Retina (tissue), 1 donor: ENCODE measurements at regions not wholly inside any gene's neighbourhood (a gene's known extent, or its start where the extent isn't known, plus 50 kb on each side); places are given as distances from the start of the nearest gene placed in this dataset.
"Not testable (repeated sequence)": the region's sequence is repeated elsewhere in the genome, so short reads cannot be mapped to it uniquely, and the experiment has no call there.

Source experiments
- DNase-seq: peaks from one replicate; pipeline ENCODE4 v3.0.0-alpha.2; 2016

GRCh38 chr14:25546826-25547225 lies 496.9 kb upstream of the STXBP6 start:
- no peak for DNase-seq

- no peak for DNase-seq
These were observed 488.0 kb upstream of the STXBP6 start for GRCh38 chr14:25537846-25538455.

- DNase-seq = no peak
These were observed 476.3 kb upstream of the STXBP6 start for GRCh38 chr14:25526290-25526689.

- DNase-seq = no peak
These were observed 473.0 kb upstream of the STXBP6 start for GRCh38 chr14:25522926-25523325.

GRCh38 chr14:25522116-25522515 lies 472.2 kb upstream of the STXBP6 start:
- DNase-seq = peak; percentile 55

- DNase-seq = peak; percentile 17
These were observed 471.7 kb upstream of the STXBP6 start for GRCh38 chr14:25521616-25522015.

GRCh38 chr14:25520821-25521220 lies 470.9 kb upstream of the STXBP6 start:
- peak; percentile 20 for DNase-seq

GRCh38 chr14:25518364-25518763 lies 468.4 kb upstream of the STXBP6 start:
- DNase-seq = peak; percentile 17

- no peak for DNase-seq
These were observed 466.9 kb upstream of the STXBP6 start for GRCh38 chr14:25516838-25517237.

- no peak for DNase-seq
These were observed 458.9 kb upstream of the STXBP6 start for GRCh38 chr14:25508845-25509244.

- no peak for DNase-seq
These were observed 451.8 kb upstream of the STXBP6 start for GRCh38 chr14:25501749-25502148.

- no peak for DNase-seq
These were observed 439.0 kb upstream of the STXBP6 start for GRCh38 chr14:25488961-25489360.

- DNase-seq = no peak
These were observed 435.4 kb upstream of the STXBP6 start for GRCh38 chr14:25485381-25485780.

GRCh38 chr14:25484906-25485305 lies 435.0 kb upstream of the STXBP6 start:
- no peak for DNase-seq

GRCh38 chr14:25484235-25484634 lies 434.3 kb upstream of the STXBP6 start:
- no peak for DNase-seq

GRCh38 chr14:25477316-25478098 lies 427.6 kb upstream of the STXBP6 start:
- DNase-seq = no peak

GRCh38 chr14:25472700-25473099 lies 422.8 kb upstream of the STXBP6 start:
- no peak for DNase-seq

GRCh38 chr14:25464772-25465171 lies 414.8 kb upstream of the STXBP6 start:
- no peak for DNase-seq

- no peak for DNase-seq
These were observed 414.1 kb upstream of the STXBP6 start for GRCh38 chr14:25464078-25464477.

- no peak for DNase-seq
These were observed 413.5 kb upstream of the STXBP6 start for GRCh38 chr14:25463480-25463879.

GRCh38 chr14:25461780-25462179 lies 411.8 kb upstream of the STXBP6 start:
- no peak for DNase-seq

GRCh38 chr14:25444381-25444780 lies 394.4 kb upstream of the STXBP6 start:
- no peak for DNase-seq

GRCh38 chr14:25440382-25440781 lies 390.4 kb upstream of the STXBP6 start:
- DNase-seq = not testable (repeated sequence)

GRCh38 chr14:25436906-25437305 lies 387.0 kb upstream of the STXBP6 start:
- DNase-seq = no peak
